Muscle layer of colon (tissue), 2 donors: ENCODE measurements at regions not wholly inside any gene's neighbourhood (a gene's known extent, or its start where the extent isn't known, plus 50 kb on each side); places are given as distances from the start of the nearest gene placed in this dataset.

Source experiments
- H3K27ac ChIP-seq: one replicate; pipeline ENCODE4 v1.7.0; 2013; ENCODE audit warnings: low read depth, mild to moderate bottlenecking, low read length, moderate library complexity
- H3K27me3 ChIP-seq, 2 donors: one replicate each; pipeline ENCODE4 v1.7.0; 2013; ENCODE audit warnings: low read length in 2 of 2, mild to moderate bottlenecking in 2 of 2; ENCODE audit not compliant: insufficient read depth in 2 of 2, control insufficient read depth in 1 of 2
- H3K36me3 ChIP-seq: one replicate; pipeline ENCODE4 v1.7.0; 2013; ENCODE audit warnings: mild to moderate bottlenecking, low read length; ENCODE audit not compliant: insufficient read depth
- H3K4me1 ChIP-seq: one replicate; pipeline ENCODE4 v1.7.0; 2013; ENCODE audit warnings: mild to moderate bottlenecking, low read length; ENCODE audit not compliant: insufficient read depth
- H3K4me3 ChIP-seq, 2 donors: one replicate each; pipeline ENCODE4 v1.7.0; 2013; ENCODE audit warnings: low read length in 2 of 2, low read depth in 1 of 2, mild to moderate bottlenecking in 1 of 2, moderate library complexity in 1 of 2
- H3K9ac ChIP-seq: one replicate; pipeline ENCODE4 v1.7.0; 2013; ENCODE audit warnings: low read length
- H3K9me3 ChIP-seq: one replicate; pipeline ENCODE4 v1.7.0; 2013; ENCODE audit warnings: mild to moderate bottlenecking, low read length
- donor health status: abdominal sarcoma.
- donor health status: Adenocarcinoma of cecum.

DNA sequence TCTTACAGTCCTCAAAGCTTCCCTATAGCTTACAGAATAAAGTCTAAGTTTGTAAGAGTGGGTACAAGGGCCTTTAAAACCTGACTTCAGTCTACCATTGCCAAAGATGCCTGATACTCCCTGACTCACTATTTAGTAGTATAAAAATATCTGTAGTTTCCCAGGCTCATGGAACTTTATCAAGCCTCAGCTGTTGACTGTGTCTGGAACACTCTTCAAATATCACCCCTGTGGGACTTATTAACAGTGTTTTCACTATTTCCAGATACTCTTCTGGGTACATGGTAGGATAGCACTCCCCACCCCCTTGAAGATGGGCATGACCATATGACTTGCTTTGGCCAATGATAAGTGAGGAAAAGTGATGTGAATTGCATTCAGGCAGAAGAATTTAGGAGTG is 105.3 kb upstream of the TENT5A start:
- Histone ChIP-seq H3K4me3 (no peak overlapping the region), H3K9me3 (no peaks in the 10 kb centered on the region), H3K27ac (no peak overlapping the region), H3K4me1 (no peaks in the 10 kb centered on the region), H3K27me3 (no peaks in the 10 kb centered on the region), H3K9ac (no peak overlapping the region), H3K36me3 (no peaks in the 10 kb centered on the region)

DNA sequence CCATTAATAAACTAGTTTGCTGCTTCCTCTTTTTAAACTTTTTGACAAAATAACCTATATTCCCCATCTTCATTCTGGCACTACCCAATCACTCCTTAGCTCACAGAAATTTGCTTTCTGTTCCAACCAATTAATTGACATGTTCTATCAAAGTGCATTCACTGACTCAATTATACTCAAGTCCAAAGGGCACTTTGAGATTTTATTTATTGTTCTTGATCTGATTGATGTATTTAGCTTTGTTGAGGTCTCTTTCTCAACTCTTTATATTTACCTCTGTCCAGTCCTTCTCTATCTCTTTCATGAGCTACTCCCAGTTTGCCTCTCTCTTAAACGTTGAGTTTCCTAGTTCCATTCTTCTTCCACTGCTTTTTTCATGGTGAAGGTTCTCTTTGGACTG is 104.4 kb upstream of the TENT5A start:
- H3K9me3 ChIP-seq: no peaks in the 10 kb centered on the region
- no peak overlapping the region for H3K4me3 ChIP-seq
- no peaks in the 10 kb centered on the region for H3K36me3 ChIP-seq
- no peaks in the 10 kb centered on the region for H3K27me3 ChIP-seq
- H3K4me1 ChIP-seq: no peaks in the 10 kb centered on the region
- H3K9ac ChIP-seq: no peak overlapping the region
- H3K27ac ChIP-seq: no peak overlapping the region

GRCh38 chr6:81854474-81854873 is 102.0 kb upstream of the TENT5A start:
- no peaks in the 10 kb centered on the region for H3K27me3 ChIP-seq
- H3K36me3 ChIP-seq: no peaks in the 10 kb centered on the region
- no peaks in the 10 kb centered on the region for H3K4me1 ChIP-seq
- H3K9me3 ChIP-seq: no peaks in the 10 kb centered on the region
- no peak overlapping the region for H3K4me3 ChIP-seq
- H3K9ac ChIP-seq: no peak overlapping the region
- H3K27ac ChIP-seq: no peak overlapping the region

DNA sequence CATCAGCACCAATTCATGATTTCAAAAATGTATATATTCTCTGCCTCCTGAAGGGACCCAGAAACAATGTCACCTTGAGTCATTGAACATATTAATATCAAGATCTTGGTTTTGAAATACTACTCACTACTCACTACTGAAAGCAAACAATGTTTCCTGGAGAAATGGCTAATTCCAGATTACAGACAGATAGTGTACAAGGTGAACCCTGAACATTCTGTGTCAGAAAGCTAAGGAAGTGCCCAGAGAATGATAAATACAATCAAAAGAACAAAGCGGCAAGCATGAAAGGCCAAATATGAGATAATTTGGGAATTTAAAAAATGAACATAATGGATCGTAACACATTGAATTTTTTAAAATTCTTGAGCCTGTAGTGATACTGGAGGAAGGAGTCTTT is 101.5 kb upstream of the TENT5A start:
- H3K4me1 ChIP-seq: no peaks in the 10 kb centered on the region
- no peak overlapping the region for H3K27ac ChIP-seq
- H3K4me3 ChIP-seq: no peak overlapping the region
- H3K9ac ChIP-seq: no peak overlapping the region
- no peaks in the 10 kb centered on the region for H3K27me3 ChIP-seq
- H3K36me3 ChIP-seq: no peaks in the 10 kb centered on the region
- no peaks in the 10 kb centered on the region for H3K9me3 ChIP-seq

DNA sequence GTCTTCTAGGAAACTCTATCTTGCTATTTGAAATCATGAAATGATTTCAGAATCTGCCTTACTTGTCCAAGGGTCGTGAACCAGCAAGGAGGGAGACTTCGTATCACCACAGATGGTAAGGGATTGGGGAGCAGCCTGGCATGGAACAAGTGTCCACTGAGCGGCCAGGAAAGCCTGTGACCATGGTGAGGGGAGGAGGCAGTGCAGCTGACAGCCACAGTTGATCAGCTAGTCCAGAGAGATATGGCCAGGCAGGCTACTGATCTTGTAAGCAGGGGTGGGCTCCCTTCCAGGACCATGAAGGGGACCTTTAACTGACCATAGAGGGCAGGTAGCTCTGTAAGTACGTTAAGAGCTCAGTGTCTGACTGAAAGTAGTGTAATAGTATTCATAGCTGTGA is 96.8 kb upstream of the TENT5A start:
- H3K36me3 ChIP-seq: no peaks in the 10 kb centered on the region
- no peaks in the 10 kb centered on the region for H3K27me3 ChIP-seq
- no peak overlapping the region for H3K4me3 ChIP-seq
- no peaks in the 10 kb centered on the region for H3K4me1 ChIP-seq
- no peak overlapping the region for H3K9ac ChIP-seq
- no peak overlapping the region for H3K27ac ChIP-seq
- no peaks in the 10 kb centered on the region for H3K9me3 ChIP-seq

- H3K36me3 ChIP-seq: no peaks in the 10 kb centered on the region
- H3K9me3 ChIP-seq: no peaks in the 10 kb centered on the region
- H3K27me3 ChIP-seq: no peaks in the 10 kb centered on the region
- H3K4me3 ChIP-seq: no peak overlapping the region
- H3K4me1 ChIP-seq: no peaks in the 10 kb centered on the region
- no peak overlapping the region for H3K9ac ChIP-seq
- H3K27ac ChIP-seq: no peak overlapping the region
Observed at GRCh38 chr6:81847866-81848265, 95.4 kb upstream of the TENT5A start.

- no peak overlapping the region for H3K9ac ChIP-seq
- H3K9me3 ChIP-seq: no peaks in the 10 kb centered on the region
- no peaks in the 10 kb centered on the region for H3K36me3 ChIP-seq
- no peak overlapping the region for H3K27ac ChIP-seq
- no peaks in the 10 kb centered on the region for H3K27me3 ChIP-seq
- H3K4me1 ChIP-seq: no peaks in the 10 kb centered on the region
- no peak overlapping the region for H3K4me3 ChIP-seq
Observed at GRCh38 chr6:81844686-81845085, 92.2 kb upstream of the TENT5A start.

DNA sequence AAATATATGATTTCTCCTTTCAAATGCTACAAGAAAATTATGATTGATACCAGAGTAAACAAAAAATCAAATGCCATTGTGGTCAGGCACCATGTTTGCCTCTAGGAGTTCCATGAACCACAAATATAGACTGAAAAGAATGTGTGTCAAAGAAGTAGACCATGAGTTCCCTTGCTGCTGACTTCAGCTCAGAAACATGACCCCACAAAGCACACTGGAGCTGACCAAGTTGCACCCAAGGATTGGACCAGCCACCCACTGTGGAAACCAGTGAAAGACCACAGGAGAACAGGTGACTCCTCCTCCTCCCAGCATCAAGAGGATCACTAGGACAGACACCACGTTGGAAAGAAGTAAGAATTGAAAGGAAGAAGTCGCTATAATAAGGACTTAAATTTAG is 90.8 kb upstream of the TENT5A start:
- H3K36me3 ChIP-seq: no peaks in the 10 kb centered on the region
- no peak overlapping the region for H3K27ac ChIP-seq
- no peaks in the 10 kb centered on the region for H3K27me3 ChIP-seq
- H3K4me3 ChIP-seq: no peak overlapping the region
- no peaks in the 10 kb centered on the region for H3K4me1 ChIP-seq
- H3K9ac ChIP-seq: no peak overlapping the region
- H3K9me3 ChIP-seq: no peaks in the 10 kb centered on the region

DNA sequence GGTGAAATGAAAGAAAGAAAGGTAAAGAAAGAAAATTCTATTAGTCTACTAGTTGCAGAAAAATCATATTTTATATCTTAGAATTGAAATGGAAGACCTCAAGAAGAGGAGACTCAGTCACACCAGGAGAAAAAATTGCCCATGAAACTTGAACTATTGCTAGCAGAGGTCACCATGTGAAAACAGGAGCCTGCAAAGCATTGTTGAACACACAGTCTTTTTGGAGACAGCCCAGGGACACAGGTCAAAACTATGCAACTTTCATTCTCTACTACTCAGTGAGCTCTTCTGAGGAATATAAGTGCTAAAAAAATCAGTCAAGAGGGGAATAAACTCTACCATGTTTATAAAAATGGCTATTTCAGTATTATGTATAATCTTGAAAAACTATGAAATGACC is 89.8 kb upstream of the TENT5A start:
- Histone ChIP-seq H3K27ac (no peak overlapping the region), H3K4me1 (no peaks in the 10 kb centered on the region), H3K9ac (no peak overlapping the region), H3K27me3 (no peaks in the 10 kb centered on the region), H3K36me3 (no peaks in the 10 kb centered on the region), H3K4me3 (no peak overlapping the region), H3K9me3 (no peaks in the 10 kb centered on the region)

DNA sequence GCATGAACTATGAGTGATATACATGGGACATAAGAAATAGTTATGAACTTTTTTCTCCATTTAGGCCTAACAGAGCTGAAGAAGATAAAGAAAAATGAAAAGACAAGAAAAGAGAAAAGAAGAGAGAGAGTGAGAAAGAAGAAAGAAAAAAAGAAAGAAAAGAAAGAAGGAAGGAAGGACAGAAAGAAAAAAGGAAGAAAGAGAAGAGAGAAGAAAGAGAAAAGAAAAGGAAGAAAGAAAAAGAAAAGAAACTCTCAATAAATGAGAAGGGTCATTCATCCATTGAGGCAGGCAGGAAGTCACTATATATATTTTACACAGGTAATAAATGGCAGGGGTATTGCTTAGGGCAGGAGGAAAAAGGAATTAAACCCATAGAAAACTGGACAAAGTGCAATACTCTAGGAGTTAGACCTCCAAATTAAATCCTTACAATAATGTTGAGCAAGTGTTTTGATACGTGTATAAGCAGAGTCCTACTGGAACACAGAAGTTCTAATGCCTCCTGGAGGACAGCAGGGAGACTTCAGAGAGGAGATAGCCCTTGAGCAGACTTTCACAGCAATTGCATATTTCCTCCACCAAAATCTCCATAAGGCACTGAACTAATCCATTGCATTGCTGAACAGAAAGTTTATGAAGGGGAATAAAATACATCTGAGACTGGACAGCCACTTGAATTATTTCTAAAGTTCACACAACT is 86.4 kb upstream of the TENT5A start:
- H3K36me3 ChIP-seq: no peaks in the 10 kb centered on the region

DNA sequence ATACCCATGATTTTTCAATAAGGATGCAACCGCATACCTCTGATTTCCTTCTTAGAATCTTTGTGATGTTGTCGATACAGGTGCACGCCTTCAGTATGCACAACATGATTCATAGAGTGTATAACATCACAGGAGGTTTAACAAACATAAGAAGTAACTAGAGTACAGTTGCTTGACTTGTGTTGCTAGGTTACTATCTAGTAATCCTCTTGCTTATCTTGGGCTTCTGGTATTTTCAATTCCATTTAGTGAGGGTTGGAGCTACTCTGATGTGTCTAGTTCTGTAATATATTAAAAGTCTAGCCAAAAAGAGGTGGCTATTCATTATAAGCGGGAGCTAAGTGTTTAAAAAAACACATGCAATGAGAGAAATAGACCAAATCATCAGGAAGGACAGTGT is 85.5 kb upstream of the TENT5A start:
- Histone ChIP-seq H3K27me3 (no peaks in the 10 kb centered on the region), H3K27ac (no peak overlapping the region)

More for the DNA sequence above, 86.4 kb upstream of the TENT5A start:
- H3K27ac ChIP-seq: no peak overlapping the region
- H3K9ac ChIP-seq: no peak overlapping the region
- no peaks in the 10 kb centered on the region for H3K27me3 ChIP-seq
- H3K4me3 ChIP-seq: no peak overlapping the region
- no peaks in the 10 kb centered on the region for H3K9me3 ChIP-seq
- no peaks in the 10 kb centered on the region for H3K4me1 ChIP-seq

GRCh38 chr6:81834141-81834681 is 81.7 kb upstream of the TENT5A start:
- H3K4me1 ChIP-seq: no peaks in the 10 kb centered on the region
- H3K36me3 ChIP-seq: no peaks in the 10 kb centered on the region
- H3K4me3 ChIP-seq: no peak overlapping the region
- H3K9me3 ChIP-seq: no peaks in the 10 kb centered on the region
- H3K9ac ChIP-seq: no peak overlapping the region
- no peaks in the 10 kb centered on the region for H3K27me3 ChIP-seq
- H3K27ac ChIP-seq: no peak overlapping the region

More for the DNA sequence above, 85.5 kb upstream of the TENT5A start:
- Histone ChIP-seq H3K4me1 (no peaks in the 10 kb centered on the region), H3K36me3 (no peaks in the 10 kb centered on the region), H3K9ac (no peak overlapping the region), H3K4me3 (no peak overlapping the region), H3K9me3 (no peaks in the 10 kb centered on the region)
